Colonic mucosa (tissue), 4 donors: ENCODE measurements at regions not wholly inside any gene's neighbourhood (a gene's known extent, or its start where the extent isn't known, plus 50 kb on each side); places are given as distances from the start of the nearest gene placed in this dataset.

ENCODE experiments used
- DNase-seq: peaks from one replicate; pipeline ENCODE4 v3.0.0-alpha.2; 2020
- H3K27ac ChIP-seq: fragments of 200-600 bp; one replicate; pipeline ENCODE4 v1.8.0; 2021
- H3K27me3 ChIP-seq: fragments of 200-600 bp; one replicate; pipeline ENCODE4 v1.8.0; 2021
- H3K36me3 ChIP-seq: fragments of 200-600 bp; one replicate; pipeline ENCODE4 v1.8.0; 2021
- H3K4me1 ChIP-seq: fragments of 200-600 bp; one replicate; pipeline ENCODE4 v1.8.0; 2021; ENCODE audit warnings: mild to moderate bottlenecking
- H3K4me3 ChIP-seq: fragments of 200-600 bp; one replicate; pipeline ENCODE4 v1.8.0; 2021
- H3K9ac ChIP-seq, 2 donors: one replicate each; pipeline ENCODE4 v1.7.0; 2013; ENCODE audit warnings: control low read depth in 2 of 2, low read depth in 2 of 2, low read length in 2 of 2
- H3K9me3 ChIP-seq: fragments of 200-600 bp; one replicate; pipeline ENCODE4 v1.8.0; 2021
- CTCF ChIP-seq: fragments of 200-600 bp; IDR thresholded peaks from one replicate; pipeline ENCODE4 v1.8.0; 2022; ENCODE audit warnings: antibody characterized with exemption, mild to moderate bottlenecking
- intact Hi-C: fragments of 100-400 bp; cut with DNase I; formaldehyde crosslinking; loops from one replicate; pipeline ENCODE4 v1.14.1; 2022
- donor health status: healthy.
- donor health status: DM: no; HTN: no; CAD: no.
- donor health status: DM: no; HTN: no; CAD: no.

- intact Hi-C loops = no loop called here
- no peak for DNase-seq
- TF ChIP-seq CTCF = no peak
- Histone ChIP-seq H3K4me3 (no peak overlapping the region), H3K36me3 (no peaks in the 10 kb centered on the region), H3K9ac (no peak overlapping the region), H3K27ac (no peak overlapping the region), H3K4me1 (no peaks in the 10 kb centered on the region), H3K9me3 (no peaks in the 10 kb centered on the region), H3K27me3 (no peaks in the 10 kb centered on the region)
These were observed 182.4 kb upstream of the CHRNA7 start for GRCh38 chr15:31847961-31848360.

GRCh38 chr15:31848621-31849020, 181.7 kb upstream of the CHRNA7 start:
- no peak for DNase-seq
- no peaks in the 10 kb centered on the region for H3K9me3 ChIP-seq
- H3K27ac ChIP-seq = no peak overlapping the region
- H3K4me1 ChIP-seq = no peaks in the 10 kb centered on the region
- H3K27me3 ChIP-seq = no peaks in the 10 kb centered on the region
- intact Hi-C loops = no loop called here
- TF ChIP-seq CTCF = no peak
- no peaks in the 10 kb centered on the region for H3K36me3 ChIP-seq
- no peak overlapping the region for H3K9ac ChIP-seq
- H3K4me3 ChIP-seq = no peak overlapping the region

DNA sequence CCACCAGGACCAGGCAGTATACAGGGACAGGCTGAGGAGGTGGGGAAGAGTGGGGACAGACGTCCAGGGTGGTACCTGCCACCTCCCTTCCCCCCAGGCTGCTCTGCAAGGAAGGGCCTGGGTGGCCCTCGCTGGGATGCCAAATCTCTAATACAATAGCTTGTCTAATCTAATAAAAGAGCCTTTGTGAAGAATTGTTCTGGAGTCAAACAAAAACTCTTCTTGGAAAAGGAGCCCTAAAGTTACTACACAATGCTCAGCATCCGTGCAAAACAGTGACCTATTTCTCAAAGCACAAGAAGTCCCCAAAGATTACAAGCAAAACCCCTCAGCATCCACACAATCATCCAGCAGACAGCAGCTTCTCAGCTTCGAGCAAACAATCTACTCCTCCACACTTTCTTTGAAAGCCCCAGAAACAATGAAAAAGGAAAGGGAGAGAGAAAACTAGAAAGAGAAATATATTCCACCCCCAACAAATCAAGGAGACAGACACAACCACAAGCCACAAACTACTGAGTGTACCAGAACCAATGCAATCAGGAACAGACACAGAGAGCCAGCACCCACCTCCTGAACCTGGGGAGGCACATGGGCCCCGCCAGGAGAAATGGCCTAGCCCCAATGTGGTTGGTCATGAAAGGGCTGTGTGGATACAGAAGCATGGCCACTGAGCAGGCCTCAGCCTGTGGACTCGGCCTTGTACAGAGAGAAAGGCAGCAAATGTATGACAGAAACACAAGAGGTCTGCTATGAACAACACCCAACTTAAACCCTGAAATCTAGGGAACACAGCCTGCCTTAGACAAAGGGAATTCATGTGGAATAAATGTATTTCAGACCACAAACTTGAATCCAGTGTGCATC, 177.1 kb upstream of the CHRNA7 start:
- DNase-seq = no peak

DNA sequence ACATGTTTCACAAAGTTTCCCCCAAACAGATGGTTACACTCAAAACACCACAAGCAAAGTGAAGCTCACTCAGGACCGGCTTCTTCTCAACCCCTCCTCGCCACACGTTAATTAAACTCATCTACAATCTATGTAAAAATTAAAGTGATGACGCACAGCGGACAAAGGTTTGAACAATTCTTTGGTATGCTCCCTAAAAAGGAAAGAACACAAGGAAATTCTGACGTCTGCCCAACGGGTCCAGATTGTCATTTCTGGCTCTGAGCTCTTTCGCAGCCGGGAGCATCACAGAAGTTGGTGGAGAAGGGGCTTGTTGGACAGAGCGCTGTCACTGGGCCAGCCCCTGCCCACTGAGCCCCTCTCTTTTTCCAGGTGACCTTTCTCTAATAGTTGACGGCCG, 173.7 kb upstream of the CHRNA7 start:
- Histone ChIP-seq H3K27ac (no peak overlapping the region), H3K9me3 (no peaks in the 10 kb centered on the region), H3K4me1 (no peaks in the 10 kb centered on the region), H3K36me3 (no peaks in the 10 kb centered on the region), H3K27me3 (no peaks in the 10 kb centered on the region), H3K9ac (no peak overlapping the region), H3K4me3 (no peak overlapping the region)
- intact Hi-C loops = no loop called here
- no peak for DNase-seq
- no peak for TF ChIP-seq CTCF

More for the DNA sequence above, 177.1 kb upstream of the CHRNA7 start:
- Histone ChIP-seq H3K9ac (no peak overlapping the region), H3K27ac (no peak overlapping the region), H3K4me3 (no peak overlapping the region), H3K27me3 (no peaks in the 10 kb centered on the region), H3K4me1 (no peaks in the 10 kb centered on the region), H3K36me3 (no peaks in the 10 kb centered on the region), H3K9me3 (no peaks in the 10 kb centered on the region)
- TF ChIP-seq CTCF = no peak
- intact Hi-C loops = no loop called here

- no peak overlapping the region for H3K4me3 ChIP-seq
- H3K4me1 ChIP-seq = no peaks in the 10 kb centered on the region
- intact Hi-C loops = no loop called here
- no peak for DNase-seq
- no peaks in the 10 kb centered on the region for H3K36me3 ChIP-seq
- no peak for TF ChIP-seq CTCF
- no peak overlapping the region for H3K9ac ChIP-seq
- H3K27me3 ChIP-seq = no peaks in the 10 kb centered on the region
- no peak overlapping the region for H3K27ac ChIP-seq
- H3K9me3 ChIP-seq = no peaks in the 10 kb centered on the region
These were observed 173.1 kb upstream of the CHRNA7 start for GRCh38 chr15:31857194-31857593.
